HG02588 (cell line): ENCODE measurements at regions not wholly inside any gene's neighbourhood (a gene's known extent, or its start where the extent isn't known, plus 50 kb on each side); places are given as distances from the start of the nearest gene placed in this dataset.
"Not testable (repeated sequence)": the region's sequence is repeated elsewhere in the genome, so short reads cannot be mapped to it uniquely, and the experiment has no call there.

Experiments used
- ATAC-seq: cut with Tn5 transposase; IDR thresholded peaks from one replicate; pipeline ENCODE4 v1.9.1; 2021; ENCODE audit warnings: mild to moderate bottlenecking, moderate library complexity; ENCODE audit not compliant: unreplicated experiment

- ATAC-seq, result no peak
Measured at GRCh38 chr7:119660080-119660479, 612.9 kb upstream of the KCND2 start.

GRCh38 chr7:119664601-119665000, 608.4 kb upstream of the KCND2 start:
- ATAC-seq, result no peak

DNA sequence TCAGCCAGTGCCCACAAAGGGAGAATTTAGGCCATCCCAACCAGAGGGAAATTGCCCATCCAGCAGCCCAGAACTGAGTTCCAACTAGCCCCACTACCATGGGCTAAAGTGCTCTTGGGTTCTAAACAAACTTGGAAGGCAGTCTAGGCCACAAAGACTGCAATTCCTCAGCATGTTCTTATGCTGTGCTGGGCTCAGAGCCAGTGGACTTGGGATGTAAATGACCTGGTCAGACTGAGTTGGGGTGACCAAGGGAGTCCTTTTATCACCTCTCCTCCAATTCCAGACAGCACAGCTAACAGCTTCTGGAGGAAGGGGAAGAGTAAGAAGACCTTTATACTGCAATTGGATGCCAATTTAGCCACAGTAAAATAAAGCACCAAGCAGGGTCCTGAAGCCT, 607.2 kb upstream of the KCND2 start:
- ATAC-seq, result no peak

DNA sequence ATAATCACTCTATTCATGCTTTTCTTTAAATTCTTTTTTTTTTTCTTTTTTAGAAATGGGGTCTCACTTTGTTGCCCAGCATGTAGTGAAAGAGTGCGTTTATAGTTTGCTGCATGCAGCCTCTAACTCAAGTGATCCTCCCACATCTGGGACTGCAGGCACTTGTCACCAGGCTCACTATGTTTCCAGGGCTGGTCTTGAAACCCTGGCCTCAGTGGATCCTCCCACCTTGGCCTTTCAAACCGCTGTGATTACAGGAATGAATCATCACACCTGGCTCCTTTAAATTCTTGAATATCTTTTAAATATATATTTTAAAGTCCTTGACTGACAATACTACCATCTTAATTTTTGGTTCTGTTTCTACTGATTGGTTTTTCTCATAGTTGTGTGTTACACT, 591.6 kb upstream of the KCND2 start:
- ATAC-seq, result no peak

GRCh38 chr7:119684763-119685162, 588.2 kb upstream of the KCND2 start:
- ATAC-seq, result no peak

GRCh38 chr7:119685906-119686305, 587.1 kb upstream of the KCND2 start:
- no peak for ATAC-seq

- no peak for ATAC-seq
Measured at GRCh38 chr7:119688831-119689230, 584.1 kb upstream of the KCND2 start.

- no peak for ATAC-seq
Measured at GRCh38 chr7:119692541-119692940, 580.4 kb upstream of the KCND2 start.

DNA sequence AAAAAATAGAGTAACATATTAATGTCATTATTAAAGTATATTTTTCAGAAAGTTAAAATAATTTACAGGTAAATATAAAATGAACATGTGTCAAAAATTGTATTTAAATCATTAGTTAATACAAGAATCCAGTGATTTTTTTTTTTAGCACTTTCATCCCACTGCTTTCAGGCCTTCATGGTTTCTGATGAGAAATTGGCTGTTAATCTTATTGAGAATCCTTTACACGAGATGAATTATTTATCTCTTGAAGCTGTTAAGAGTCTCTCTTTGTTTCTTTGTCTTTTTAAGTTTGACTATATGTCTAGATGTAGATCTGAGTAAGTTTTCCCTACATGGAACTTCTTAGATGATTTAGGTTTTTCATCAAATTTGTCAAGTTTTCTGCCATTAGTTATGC, 578.5 kb upstream of the KCND2 start:
- no peak for ATAC-seq

- ATAC-seq, result no peak
Measured at GRCh38 chr7:119696336-119696735, 576.6 kb upstream of the KCND2 start.

- ATAC-seq, result no peak
Measured at GRCh38 chr7:119703895-119704294, 569.1 kb upstream of the KCND2 start.

- ATAC-seq, result no peak
Measured at GRCh38 chr7:119706608-119707007, 566.4 kb upstream of the KCND2 start.

GRCh38 chr7:119708891-119709290, 564.1 kb upstream of the KCND2 start:
- no peak for ATAC-seq

GRCh38 chr7:119711104-119711503, 561.9 kb upstream of the KCND2 start:
- peak; percentile 82 for ATAC-seq

- no peak for ATAC-seq
Measured at GRCh38 chr7:119712886-119713462, 560.0 kb upstream of the KCND2 start.

DNA sequence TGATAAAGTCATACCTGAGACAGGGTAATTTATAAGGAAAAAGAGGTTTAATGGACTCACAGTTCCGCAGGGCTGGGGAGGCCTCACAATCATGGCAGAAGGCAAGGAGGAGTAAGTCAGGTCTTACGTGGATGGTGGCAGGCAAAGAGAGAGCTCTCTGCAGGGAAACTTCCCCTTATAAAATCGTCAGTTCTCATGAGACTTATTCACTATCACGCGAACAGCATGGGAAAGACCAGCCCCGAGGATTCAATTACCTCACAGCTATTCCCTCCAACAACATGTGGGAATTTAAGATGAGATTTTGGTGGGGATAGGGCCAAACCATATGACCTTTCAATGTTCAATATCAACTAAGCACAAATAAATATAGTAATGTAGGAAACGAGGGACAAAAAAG, 559.4 kb upstream of the KCND2 start:
- no peak for ATAC-seq

- ATAC-seq, result no peak
Measured at GRCh38 chr7:119720541-119720940, 552.4 kb upstream of the KCND2 start.

- ATAC-seq, result no peak
Measured at GRCh38 chr7:119724041-119724792, 548.8 kb upstream of the KCND2 start.

GRCh38 chr7:119733127-119733879, 539.7 kb upstream of the KCND2 start:
- ATAC-seq, result no peak

GRCh38 chr7:119737390-119737789, 535.6 kb upstream of the KCND2 start:
- no peak for ATAC-seq

GRCh38 chr7:119745280-119745679, 527.7 kb upstream of the KCND2 start:
- ATAC-seq, result not testable (repeated sequence)

- ATAC-seq, result no peak
Measured at GRCh38 chr7:119748251-119748860, 524.6 kb upstream of the KCND2 start.
